ENCODE measurements at regions not wholly inside any gene's neighbourhood (a gene's known extent, or its start where the extent isn't known, plus 50 kb on each side); places are given as distances from the start of the nearest gene placed in this dataset.

- no peak for DNase-seq (ENCODE audit: low spot score)
Measured at GRCh38 chr5:74257645-74258313, 382.7 kb downstream of the ENC1 start.

- DNase-seq (ENCODE audit: low spot score) = no peak
Measured at GRCh38 chr5:74257060-74257527, 383.4 kb downstream of the ENC1 start.

- no peak for DNase-seq (ENCODE audit: low spot score)
Measured at GRCh38 chr5:74255692-74256392, 384.7 kb downstream of the ENC1 start.

GRCh38 chr5:74254257-74254656 lies 386.3 kb downstream of the ENC1 start:
- no peak for DNase-seq (ENCODE audit: low spot score)

GRCh38 chr5:74252044-74252443 lies 388.5 kb downstream of the ENC1 start:
- no peak for DNase-seq (ENCODE audit: low spot score)

- DNase-seq (ENCODE audit: low spot score) = peak; percentile 68
Measured at GRCh38 chr5:74251141-74252035, 389.1 kb downstream of the ENC1 start.

- no peak for DNase-seq (ENCODE audit: low spot score)
Measured at GRCh38 chr5:74250304-74251102, 390.0 kb downstream of the ENC1 start.

GRCh38 chr5:74248576-74248975 lies 392.0 kb downstream of the ENC1 start:
- DNase-seq (ENCODE audit: low spot score) = no peak

- DNase-seq (ENCODE audit: low spot score) = no peak
Measured at GRCh38 chr5:74244406-74244805, 396.1 kb downstream of the ENC1 start.

- DNase-seq (ENCODE audit: low spot score) = peak; percentile 15
Measured at GRCh38 chr5:74243634-74244033, 396.9 kb downstream of the ENC1 start.

GRCh38 chr5:74242516-74242915 lies 398.0 kb downstream of the ENC1 start:
- no peak for DNase-seq (ENCODE audit: low spot score)

- no peak for DNase-seq (ENCODE audit: low spot score)
Measured at GRCh38 chr5:74241751-74242140, 398.8 kb downstream of the ENC1 start.

GRCh38 chr5:74240783-74241750 lies 399.5 kb downstream of the ENC1 start:
- no peak for DNase-seq (ENCODE audit: low spot score)

- no peak for DNase-seq (ENCODE audit: low spot score)
Measured at GRCh38 chr5:74239261-74239660, 401.3 kb downstream of the ENC1 start.

- DNase-seq (ENCODE audit: low spot score) = no peak
Measured at GRCh38 chr5:74237571-74238145, 402.9 kb downstream of the ENC1 start.

GRCh38 chr5:74235552-74235951 lies 405.0 kb downstream of the ENC1 start:
- DNase-seq (ENCODE audit: low spot score) = no peak

- DNase-seq (ENCODE audit: low spot score) = no peak
Measured at GRCh38 chr5:74233571-74233970, 407.0 kb downstream of the ENC1 start.

GRCh38 chr5:74233091-74233490 lies 407.4 kb downstream of the ENC1 start:
- DNase-seq (ENCODE audit: low spot score) = no peak

- peak; percentile 74 for DNase-seq (ENCODE audit: low spot score)
Measured at GRCh38 chr5:74232276-74232675, 408.3 kb downstream of the ENC1 start.

- no peak for DNase-seq (ENCODE audit: low spot score)
Measured at GRCh38 chr5:74231697-74232096, 408.8 kb downstream of the ENC1 start.
